ENCODE measurements at regions not wholly inside any gene's neighbourhood (a gene's known extent, or its start where the extent isn't known, plus 50 kb on each side); places are given as distances from the start of the nearest gene placed in this dataset.

DNA sequence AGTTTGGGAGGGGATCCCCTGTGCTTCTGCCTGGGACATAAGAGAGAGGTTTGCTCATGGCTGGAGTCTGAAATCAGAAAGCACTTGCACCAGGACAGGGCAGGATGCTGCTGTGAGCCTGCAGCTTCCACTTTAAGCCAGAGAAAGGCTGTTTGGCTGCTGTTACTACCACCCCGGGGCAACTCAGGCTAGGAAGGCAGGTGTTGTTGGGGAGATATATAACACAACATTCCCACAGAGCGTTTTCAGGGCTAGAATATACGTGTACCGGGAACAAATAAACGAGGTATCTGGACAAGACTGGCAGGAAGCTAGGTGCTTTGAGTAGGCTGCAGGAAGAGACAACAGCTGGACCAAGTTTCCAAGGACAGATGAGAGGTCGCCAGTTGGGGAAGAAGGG, 313.3 kb upstream of the CCL2 start:
- BruUV-seq (replicated peaks): no TSS peak
- Histone ChIP-seq H3K4me3 (no peak overlapping the region), H3K79me2 (ENCODE audit: control insufficient read depth, insufficient read depth, low read length) (no peaks in the 10 kb centered on the region), H3K4me2 (ENCODE audit: control insufficient read depth, insufficient read depth) (no peak overlapping the region), H3K36me3 (ENCODE audit: control insufficient read depth in 2 of 2, insufficient read depth in 2 of 2, low read length in 1 of 2) (no peaks in the 10 kb centered on the region), H3K9me3 (replicated peaks; ENCODE audit: control insufficient read depth, insufficient read depth, low read length) (no peaks in the 10 kb centered on the region), H2AFZ (ENCODE audit: control insufficient read depth, low read depth, low read length) (no peak overlapping the region), H3K27ac (ENCODE audit: control insufficient read depth, insufficient read depth) (no peak overlapping the region), H3K9ac (ENCODE audit: control insufficient read depth, insufficient read depth, low read length) (no peak overlapping the region), H3K27me3 (replicated peaks in 1 of 2; ENCODE audit: control insufficient read depth in 2 of 2, insufficient read depth in 2 of 2, low read length in 1 of 2) (no peaks in the 10 kb centered on the region; a peak in 1 of 4 replicates), H3K4me1 (ENCODE audit: control insufficient read depth, insufficient read depth, low read length) (no peaks in the 10 kb centered on the region), H4K20me1 (ENCODE audit: control insufficient read depth, insufficient read depth) (no peaks in the 10 kb centered on the region; the same call in 1 of the 2 replicates)
- DNase-seq (ENCODE audit: low read depth, low spot score) (no peak), FAIRE-seq (no peak), ATAC-seq (no peak)
- intact Hi-C loops (cut with micrococcal nuclease; ENCODE audit: unreplicated experiment) (no loop called here), in situ Hi-C loops (cut with MboI) (no loop called here)
- ChIA-PET CTCF (no interaction called here), SMC1A (ENCODE audit: uncharacterized antibody, unreplicated experiment) (no interaction called here), POLR2A (no interaction called here), RAD21 (ENCODE audit: unreplicated experiment) (no interaction called here)
- TF ChIP-seq TAF1 (IDR thresholded peaks at IDR 0.05; ENCODE audit: borderline replicate concordance, low read depth, low read length): no peak
- no peak for TF ChIP-seq ZSCAN29 (IDR thresholded peaks at IDR 0.05)
- TF ChIP-seq MYB (IDR thresholded peaks at IDR 0.05; ENCODE audit: borderline replicate concordance, low read depth, low read length): no peak
- TF ChIP-seq, protein P1, sequence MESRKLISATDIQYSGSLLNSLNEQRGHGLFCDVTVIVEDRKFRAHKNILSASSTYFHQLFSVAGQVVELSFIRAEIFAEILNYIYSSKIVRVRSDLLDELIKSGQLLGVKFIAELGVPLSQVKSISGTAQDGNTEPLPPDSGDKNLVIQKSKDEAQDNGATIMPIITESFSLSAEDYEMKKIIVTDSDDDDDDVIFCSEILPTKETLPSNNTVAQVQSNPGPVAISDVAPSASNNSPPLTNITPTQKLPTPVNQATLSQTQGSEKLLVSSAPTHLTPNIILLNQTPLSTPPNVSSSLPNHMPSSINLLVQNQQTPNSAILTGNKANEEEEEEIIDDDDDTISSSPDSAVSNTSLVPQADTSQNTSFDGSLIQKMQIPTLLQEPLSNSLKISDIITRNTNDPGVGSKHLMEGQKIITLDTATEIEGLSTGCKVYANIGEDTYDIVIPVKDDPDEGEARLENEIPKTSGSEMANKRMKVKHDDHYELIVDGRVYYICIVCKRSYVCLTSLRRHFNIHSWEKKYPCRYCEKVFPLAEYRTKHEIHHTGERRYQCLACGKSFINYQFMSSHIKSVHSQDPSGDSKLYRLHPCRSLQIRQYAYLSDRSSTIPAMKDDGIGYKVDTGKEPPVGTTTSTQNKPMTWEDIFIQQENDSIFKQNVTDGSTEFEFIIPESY (IDR thresholded peaks at IDR 0.05): no peak
- TF ChIP-seq NFIC (IDR thresholded peaks at IDR 0.05; ENCODE audit: low read depth, low read length): no peak
- TF ChIP-seq FOXK2 (IDR thresholded peaks at IDR 0.05): no peak
- no peak for TF ChIP-seq POLR2AphosphoS5 (IDR thresholded peaks at IDR 0.05; ENCODE audit: low read length)
- 29% methylated on average over 6 of the region's 6 CpGs for WGBS (ENCODE audit: insufficient coverage, insufficient replicate concordance, low lambda C conversion rate, missing lambda C conversion rate)

DNA sequence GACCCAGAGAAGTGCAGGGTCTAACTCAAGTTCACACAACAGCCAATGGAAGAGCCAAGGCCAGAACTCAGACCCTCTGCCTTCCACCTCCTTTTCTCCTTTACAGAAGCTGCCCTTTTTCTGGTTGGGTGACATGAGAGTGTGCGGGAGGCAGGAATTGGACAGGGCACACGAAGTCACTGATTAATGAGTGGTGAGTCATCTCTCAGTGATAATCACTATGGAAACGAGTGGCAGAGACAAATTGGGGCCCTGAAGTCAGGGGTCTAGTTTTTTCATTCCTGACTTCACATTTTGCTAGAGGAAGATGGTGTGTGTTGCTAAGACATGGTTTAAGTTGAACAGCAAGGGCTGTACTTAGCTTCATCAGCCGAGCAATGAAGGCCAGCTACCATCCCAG, 312.7 kb upstream of the CCL2 start:
- H3K27me3 ChIP-seq (replicated peaks in 1 of 2; ENCODE audit: control insufficient read depth in 2 of 2, insufficient read depth in 2 of 2, low read length in 1 of 2): no peaks in the 10 kb centered on the region; a peak in 1 of 4 replicates
- 18% methylated on average over 4 of the region's 4 CpGs for WGBS (ENCODE audit: insufficient coverage, insufficient replicate concordance, low lambda C conversion rate, missing lambda C conversion rate)
- no peak overlapping the region for H3K27ac ChIP-seq (ENCODE audit: control insufficient read depth, insufficient read depth)
- H3K4me3 ChIP-seq: no peak overlapping the region
- H3K4me2 ChIP-seq (ENCODE audit: control insufficient read depth, insufficient read depth): no peak overlapping the region
- FAIRE-seq (no peak), ATAC-seq (no peak), DNase-seq (ENCODE audit: low read depth, low spot score) (no peak)
- H3K4me1 ChIP-seq (ENCODE audit: control insufficient read depth, insufficient read depth, low read length): no peaks in the 10 kb centered on the region
- H3K9me3 ChIP-seq (replicated peaks; ENCODE audit: control insufficient read depth, insufficient read depth, low read length): no peaks in the 10 kb centered on the region
- H2AFZ ChIP-seq (ENCODE audit: control insufficient read depth, low read depth, low read length): no peak overlapping the region
- RAD21 ChIA-PET (ENCODE audit: unreplicated experiment): no interaction called here
- H4K20me1 ChIP-seq (ENCODE audit: control insufficient read depth, insufficient read depth): no peaks in the 10 kb centered on the region; the same call in 1 of the 2 replicates
- BruUV-seq (replicated peaks): no TSS peak
- CTCF ChIA-PET: no interaction called here
- intact Hi-C loops (cut with micrococcal nuclease; ENCODE audit: unreplicated experiment) (no loop called here), in situ Hi-C loops (cut with MboI) (no loop called here)
- SMC1A ChIA-PET (ENCODE audit: uncharacterized antibody, unreplicated experiment): no interaction called here
- no peaks in the 10 kb centered on the region for H3K79me2 ChIP-seq (ENCODE audit: control insufficient read depth, insufficient read depth, low read length)
- H3K9ac ChIP-seq (ENCODE audit: control insufficient read depth, insufficient read depth, low read length): no peak overlapping the region
- POLR2A ChIA-PET: no interaction called here
- no peaks in the 10 kb centered on the region for H3K36me3 ChIP-seq (ENCODE audit: control insufficient read depth in 2 of 2, insufficient read depth in 2 of 2, low read length in 1 of 2)
- TF ChIP-seq LARP7 (IDR thresholded peaks at IDR 0.05) (no peak), FOS (IDR thresholded peaks at IDR 0.05; ENCODE audit: borderline replicate concordance, extremely low read depth, insufficient read length) (no peak), ETV6 (conservative IDR thresholded peaks at IDR 0.05 in 1 of 2, IDR thresholded peaks at IDR 0.05 in 1 of 2; ENCODE audit: borderline replicate concordance in 1 of 2, low read depth in 1 of 2) (no peak), SMAD1 (IDR thresholded peaks at IDR 0.05; ENCODE audit: low read depth, partially characterized antibody) (no peak), ZNF384 (IDR thresholded peaks at IDR 0.05; ENCODE audit: borderline replicate concordance, low read depth, low read length) (no peak)
- TF ChIP-seq, protein P2, sequence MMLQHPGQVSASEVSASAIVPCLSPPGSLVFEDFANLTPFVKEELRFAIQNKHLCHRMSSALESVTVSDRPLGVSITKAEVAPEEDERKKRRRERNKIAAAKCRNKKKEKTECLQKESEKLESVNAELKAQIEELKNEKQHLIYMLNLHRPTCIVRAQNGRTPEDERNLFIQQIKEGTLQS (IDR thresholded peaks at IDR 0.05; ENCODE audit: borderline replicate concordance, extremely low read depth, low read depth, low read length): no peak
- TF ChIP-seq, protein P3, sequence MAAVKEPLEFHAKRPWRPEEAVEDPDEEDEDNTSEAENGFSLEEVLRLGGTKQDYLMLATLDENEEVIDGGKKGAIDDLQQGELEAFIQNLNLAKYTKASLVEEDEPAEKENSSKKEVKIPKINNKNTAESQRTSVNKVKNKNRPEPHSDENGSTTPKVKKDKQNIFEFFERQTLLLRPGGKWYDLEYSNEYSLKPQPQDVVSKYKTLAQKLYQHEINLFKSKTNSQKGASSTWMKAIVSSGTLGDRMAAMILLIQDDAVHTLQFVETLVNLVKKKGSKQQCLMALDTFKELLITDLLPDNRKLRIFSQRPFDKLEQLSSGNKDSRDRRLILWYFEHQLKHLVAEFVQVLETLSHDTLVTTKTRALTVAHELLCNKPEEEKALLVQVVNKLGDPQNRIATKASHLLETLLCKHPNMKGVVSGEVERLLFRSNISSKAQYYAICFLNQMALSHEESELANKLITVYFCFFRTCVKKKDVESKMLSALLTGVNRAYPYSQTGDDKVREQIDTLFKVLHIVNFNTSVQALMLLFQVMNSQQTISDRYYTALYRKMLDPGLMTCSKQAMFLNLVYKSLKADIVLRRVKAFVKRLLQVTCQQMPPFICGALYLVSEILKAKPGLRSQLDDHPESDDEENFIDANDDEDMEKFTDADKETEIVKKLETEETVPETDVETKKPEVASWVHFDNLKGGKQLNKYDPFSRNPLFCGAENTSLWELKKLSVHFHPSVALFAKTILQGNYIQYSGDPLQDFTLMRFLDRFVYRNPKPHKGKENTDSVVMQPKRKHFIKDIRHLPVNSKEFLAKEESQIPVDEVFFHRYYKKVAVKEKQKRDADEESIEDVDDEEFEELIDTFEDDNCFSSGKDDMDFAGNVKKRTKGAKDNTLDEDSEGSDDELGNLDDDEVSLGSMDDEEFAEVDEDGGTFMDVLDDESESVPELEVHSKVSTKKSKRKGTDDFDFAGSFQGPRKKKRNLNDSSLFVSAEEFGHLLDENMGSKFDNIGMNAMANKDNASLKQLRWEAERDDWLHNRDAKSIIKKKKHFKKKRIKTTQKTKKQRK (IDR thresholded peaks at IDR 0.05; ENCODE audit: low read depth, low read length): no peak

Data from GM12878 (cell line).